BE2C (cell line): ENCODE measurements at regions not wholly inside any gene's neighbourhood (a gene's known extent, or its start where the extent isn't known, plus 50 kb on each side); places are given as distances from the start of the nearest gene placed in this dataset.

Source experiments
- DNase-seq: peaks from one replicate; pipeline ENCODE4 v3.0.0-alpha.2; 2020
- H3K27me3 ChIP-seq: fragments of 250-450 bp; sonication (Bioruptor Pico); 2 replicates; pipeline ENCODE4 v1.5.1; 2020; ENCODE audit warnings: mild to moderate bottlenecking
- H3K36me3 ChIP-seq: fragments of 250-450 bp; sonication (Bioruptor Pico); 2 replicates; pipeline ENCODE4 v1.5.1; 2020; ENCODE audit warnings: mild to moderate bottlenecking
- H3K4me1 ChIP-seq: fragments of 250-450 bp; sonication (Bioruptor Pico); 2 replicates; pipeline ENCODE4 v1.5.1; 2020
- H3K4me3 ChIP-seq: 2 replicates; pipeline ENCODE4 v1.5.1; 2011; ENCODE audit warnings: low read depth, low read length
- H3K9me3 ChIP-seq: fragments of 250-450 bp; sonication (Bioruptor Pico); 2 replicates; pipeline ENCODE4 v1.5.1; 2020
- TF ChIP-seq, protein P1 (sequence below): IDR thresholded peaks from 2 replicates; pipeline ENCODE4 v1.5.1; 2012; ENCODE audit warnings: mild to moderate bottlenecking, low read depth, low read length

DNA sequence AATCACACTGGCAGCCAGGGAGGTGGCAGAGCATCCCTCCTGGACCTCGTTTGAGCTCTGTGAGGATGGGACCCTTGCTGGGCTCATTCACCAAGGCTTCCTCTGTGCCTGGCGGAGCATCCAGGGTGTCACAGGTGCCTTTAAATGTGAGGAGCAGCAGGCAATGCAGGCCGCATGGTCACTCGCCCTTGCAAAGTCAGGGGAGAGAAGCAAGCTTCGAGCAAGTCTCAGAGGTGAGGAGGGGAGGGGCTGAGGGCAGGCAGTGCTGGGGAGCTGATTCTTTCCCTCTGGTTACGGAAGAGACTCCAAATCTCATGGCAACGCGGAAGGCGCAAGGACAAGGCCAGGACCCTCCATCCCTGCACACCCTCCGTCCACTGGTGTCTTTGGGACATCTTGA, 182.7 kb upstream of the PMEPA1 start:
- TF ChIP-seq, protein P1, sequence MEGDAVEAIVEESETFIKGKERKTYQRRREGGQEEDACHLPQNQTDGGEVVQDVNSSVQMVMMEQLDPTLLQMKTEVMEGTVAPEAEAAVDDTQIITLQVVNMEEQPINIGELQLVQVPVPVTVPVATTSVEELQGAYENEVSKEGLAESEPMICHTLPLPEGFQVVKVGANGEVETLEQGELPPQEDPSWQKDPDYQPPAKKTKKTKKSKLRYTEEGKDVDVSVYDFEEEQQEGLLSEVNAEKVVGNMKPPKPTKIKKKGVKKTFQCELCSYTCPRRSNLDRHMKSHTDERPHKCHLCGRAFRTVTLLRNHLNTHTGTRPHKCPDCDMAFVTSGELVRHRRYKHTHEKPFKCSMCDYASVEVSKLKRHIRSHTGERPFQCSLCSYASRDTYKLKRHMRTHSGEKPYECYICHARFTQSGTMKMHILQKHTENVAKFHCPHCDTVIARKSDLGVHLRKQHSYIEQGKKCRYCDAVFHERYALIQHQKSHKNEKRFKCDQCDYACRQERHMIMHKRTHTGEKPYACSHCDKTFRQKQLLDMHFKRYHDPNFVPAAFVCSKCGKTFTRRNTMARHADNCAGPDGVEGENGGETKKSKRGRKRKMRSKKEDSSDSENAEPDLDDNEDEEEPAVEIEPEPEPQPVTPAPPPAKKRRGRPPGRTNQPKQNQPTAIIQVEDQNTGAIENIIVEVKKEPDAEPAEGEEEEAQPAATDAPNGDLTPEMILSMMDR = no peak
- Histone ChIP-seq H3K9me3 (no peaks in the 10 kb centered on the region), H3K4me1 (no peaks in the 10 kb centered on the region; the same call in 1 of the 2 replicates), H3K4me3 (no peak overlapping the region), H3K36me3 (no peaks in the 10 kb centered on the region), H3K27me3 (no peaks in the 10 kb centered on the region)
- no peak for DNase-seq

DNA sequence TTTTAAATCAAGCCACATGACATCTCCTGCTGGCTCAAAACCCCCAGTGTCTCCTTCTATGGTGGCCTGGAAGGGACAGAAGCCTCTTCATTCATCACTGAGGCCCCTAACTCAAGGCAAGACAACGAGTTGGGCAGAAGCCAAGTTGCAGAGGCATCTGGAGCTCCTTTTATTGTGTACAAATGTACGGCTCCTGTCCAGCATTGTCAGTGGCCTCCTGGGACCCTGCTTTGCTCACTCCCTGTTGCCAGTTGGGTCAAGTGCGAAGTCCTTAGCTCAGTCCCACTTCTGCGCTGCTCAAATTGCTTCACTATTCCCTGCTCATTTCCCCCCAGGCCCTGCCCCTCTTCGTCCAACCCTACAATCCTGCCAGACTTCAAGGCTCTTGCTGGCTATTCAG, 181.2 kb upstream of the PMEPA1 start:
- Histone ChIP-seq H3K4me3 (no peak overlapping the region), H3K9me3 (no peaks in the 10 kb centered on the region), H3K27me3 (no peaks in the 10 kb centered on the region), H3K4me1 (no peaks in the 10 kb centered on the region; the same call in 1 of the 2 replicates), H3K36me3 (no peaks in the 10 kb centered on the region)
- TF ChIP-seq, protein P1 = no peak
- peak; percentile 55 for DNase-seq

DNA sequence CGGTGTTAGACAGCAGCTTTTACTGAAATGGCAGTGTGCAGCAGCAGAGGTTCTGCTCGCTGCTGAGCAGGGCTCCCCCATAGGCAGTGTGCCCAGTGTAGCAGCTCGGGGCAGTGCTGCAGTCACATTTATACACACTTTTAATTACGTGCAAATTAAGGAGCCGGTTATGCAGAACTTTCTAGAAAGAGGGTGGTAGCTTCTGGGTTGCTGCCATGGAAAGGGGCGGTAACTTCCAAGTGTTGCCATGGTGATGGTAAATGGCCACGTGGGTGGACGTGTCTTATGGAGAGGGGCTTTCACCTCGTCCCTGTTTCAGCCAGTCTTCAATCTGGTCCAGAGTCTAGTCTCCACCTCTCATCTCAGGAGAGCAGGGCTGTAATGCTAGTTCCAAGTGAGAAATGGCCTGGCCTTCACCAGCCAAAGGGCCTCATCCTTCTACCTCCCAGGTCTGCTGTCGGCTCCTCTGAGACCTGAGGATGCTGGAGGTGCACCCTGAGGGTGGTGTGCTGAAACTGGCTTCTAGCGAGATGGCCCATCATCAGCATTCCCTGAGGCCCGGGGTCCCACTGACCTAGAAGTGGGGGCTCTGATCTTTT, 180.5 kb upstream of the PMEPA1 start:
- DNase-seq = no peak
- Histone ChIP-seq H3K36me3 (no peaks in the 10 kb centered on the region), H3K9me3 (no peaks in the 10 kb centered on the region), H3K4me1 (no peaks in the 10 kb centered on the region; the same call in 1 of the 2 replicates), H3K4me3 (no peak overlapping the region), H3K27me3 (no peaks in the 10 kb centered on the region)
- TF ChIP-seq, protein P1 = no peak

DNA sequence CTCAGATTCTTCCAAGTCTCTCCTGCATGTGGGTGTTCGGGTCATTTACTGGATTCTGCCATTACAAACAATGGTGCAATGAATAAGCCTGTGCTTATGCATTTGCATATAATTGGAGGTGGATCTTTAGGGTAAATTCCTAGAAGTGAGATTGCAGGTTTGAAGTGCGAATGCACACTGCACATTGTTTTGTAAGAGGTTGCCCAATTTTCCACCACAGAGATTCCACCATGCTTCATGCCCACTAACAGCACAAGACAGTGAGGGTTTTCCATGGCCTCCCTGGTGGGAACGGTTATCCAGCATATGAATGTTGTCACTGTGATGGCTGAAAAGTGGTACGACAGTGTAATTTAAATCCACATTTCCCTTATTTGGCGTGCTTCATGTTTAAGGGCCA, 178.8 kb upstream of the PMEPA1 start:
- no peak for DNase-seq
- H3K36me3 ChIP-seq = no peaks in the 10 kb centered on the region
- H3K4me3 ChIP-seq = no peak overlapping the region

DNA sequence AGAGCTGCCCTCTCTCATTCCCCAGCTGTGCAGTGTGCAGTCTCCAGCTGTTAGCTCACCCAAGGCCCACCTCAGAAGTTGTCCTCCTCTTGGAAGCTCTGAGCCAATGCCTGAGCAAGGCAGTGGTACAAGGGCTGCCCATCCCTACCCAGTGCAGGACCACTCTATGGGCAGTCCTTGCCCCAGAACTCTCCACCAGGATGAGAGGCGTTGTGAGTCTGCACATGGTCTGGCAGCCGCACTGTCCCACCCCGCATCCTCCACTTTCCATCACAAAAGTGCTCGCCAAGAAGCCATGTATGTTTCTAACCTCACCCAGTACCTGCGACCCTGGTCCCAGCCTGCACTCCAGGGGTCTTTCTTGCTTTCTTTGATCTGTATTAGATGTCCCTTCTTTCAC, 175.1 kb upstream of the PMEPA1 start:
- DNase-seq = no peak
- Histone ChIP-seq H3K9me3 (no peaks in the 10 kb centered on the region), H3K4me1 (peaks cover 16% of the 10 kb centered on the region), H3K27me3 (no peaks in the 10 kb centered on the region), H3K36me3 (no peaks in the 10 kb centered on the region), H3K4me3 (no peak overlapping the region)
- TF ChIP-seq, protein P1 = no peak

More for the DNA sequence above, 178.8 kb upstream of the PMEPA1 start:
- TF ChIP-seq, protein P1 = no peak
- Histone ChIP-seq H3K9me3 (no peaks in the 10 kb centered on the region), H3K27me3 (no peaks in the 10 kb centered on the region), H3K4me1 (no peaks in the 10 kb centered on the region; the same call in 1 of the 2 replicates)

DNA sequence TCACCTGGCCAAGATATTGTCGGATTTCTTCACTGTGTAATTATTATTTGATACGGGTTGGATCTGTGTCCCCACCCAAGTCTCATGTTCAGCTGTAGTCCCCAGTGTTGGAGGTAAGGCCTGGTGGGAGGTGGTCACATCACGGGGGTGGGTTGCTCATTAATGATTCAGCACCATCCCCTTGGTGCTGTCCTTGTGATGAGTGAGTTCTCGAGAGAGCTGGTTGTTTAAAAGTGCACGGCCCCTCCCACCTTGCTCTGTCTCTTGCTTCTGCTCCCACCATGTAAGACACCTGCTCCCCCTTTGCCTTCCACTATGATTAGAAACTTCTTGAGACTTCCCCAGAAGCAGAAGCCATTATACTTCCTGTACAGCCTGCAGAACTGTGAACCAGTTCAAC, 173.9 kb upstream of the PMEPA1 start:
- no peaks in the 10 kb centered on the region for H3K9me3 ChIP-seq
- no peaks in the 10 kb centered on the region for H3K27me3 ChIP-seq
- H3K36me3 ChIP-seq = no peaks in the 10 kb centered on the region
- TF ChIP-seq, protein P1 = no peak
- H3K4me3 ChIP-seq = no peak overlapping the region
- H3K4me1 ChIP-seq = peaks cover 16% of the 10 kb centered on the region
- no peak for DNase-seq
